Skeletal muscle cell (primary cell): ENCODE measurements at regions not wholly inside any gene's neighbourhood (a gene's known extent, or its start where the extent isn't known, plus 50 kb on each side); places are given as distances from the start of the nearest gene placed in this dataset.

Experiments used
- DNase-seq: peaks from one replicate; pipeline ENCODE4 v3.0.0-alpha.2; 2010; ENCODE audit warnings: low read depth
- H3K4me3 ChIP-seq: 2 replicates; pipeline ENCODE4 v1.5.1; 2011; ENCODE audit warnings: low read depth, mild to moderate bottlenecking, control low read depth, low read length, moderate library complexity

- no peak for DNase-seq
These were observed 234.6 kb upstream of the IRF2BP2 start for GRCh38 chr1:234844479-234845031.

GRCh38 chr1:234843946-234844345 is 234.0 kb upstream of the IRF2BP2 start:
- no peak overlapping the region for H3K4me3 ChIP-seq
- no peak for DNase-seq

More at GRCh38 chr1:234844479-234845031, 234.6 kb upstream of the IRF2BP2 start:
- no peak overlapping the region for H3K4me3 ChIP-seq

DNA sequence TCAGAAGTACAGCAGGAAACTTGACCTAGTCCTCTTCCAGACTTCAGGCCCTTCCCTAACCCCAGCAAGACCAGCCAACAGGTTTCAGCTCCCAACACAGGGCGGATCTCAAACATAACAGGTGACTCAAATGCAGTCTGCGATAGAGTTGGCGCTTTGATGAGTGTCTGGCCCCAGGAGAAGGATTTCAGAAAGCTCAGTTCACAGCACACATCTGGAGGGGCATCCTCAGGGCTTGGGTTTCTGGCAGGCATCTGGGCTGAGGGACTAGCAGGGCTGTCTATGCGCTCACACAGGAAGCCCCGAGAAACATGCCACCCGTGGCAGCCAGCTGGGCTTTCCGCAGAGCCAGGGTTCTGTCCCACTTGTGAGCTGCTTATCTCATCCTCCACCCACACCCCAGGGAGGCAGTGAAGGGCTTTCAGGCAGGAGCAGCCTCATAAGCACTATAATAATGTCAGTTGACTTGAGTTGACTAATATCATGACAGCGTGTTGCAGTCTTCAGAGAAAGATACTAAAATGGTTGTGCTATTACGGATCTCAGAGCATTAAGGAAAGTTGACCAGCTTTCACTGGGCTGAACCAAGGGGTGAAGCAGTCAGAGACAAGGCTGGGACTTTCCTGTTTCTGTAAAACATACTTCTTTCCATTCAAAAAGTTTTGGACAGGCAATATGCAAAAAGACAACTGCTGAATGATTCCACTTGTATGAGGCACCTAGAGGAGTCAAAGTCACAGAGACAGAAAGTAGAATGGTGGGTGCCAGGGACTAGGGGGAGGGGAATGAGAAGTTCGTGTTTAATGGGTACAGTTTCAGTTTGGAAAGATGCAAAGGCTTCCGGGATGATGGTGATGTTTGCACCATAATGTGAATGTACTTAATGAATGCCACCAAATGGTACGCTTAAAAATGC is 233.0 kb upstream of the IRF2BP2 start:
- H3K4me3 ChIP-seq = no peak overlapping the region
- no peak for DNase-seq

DNA sequence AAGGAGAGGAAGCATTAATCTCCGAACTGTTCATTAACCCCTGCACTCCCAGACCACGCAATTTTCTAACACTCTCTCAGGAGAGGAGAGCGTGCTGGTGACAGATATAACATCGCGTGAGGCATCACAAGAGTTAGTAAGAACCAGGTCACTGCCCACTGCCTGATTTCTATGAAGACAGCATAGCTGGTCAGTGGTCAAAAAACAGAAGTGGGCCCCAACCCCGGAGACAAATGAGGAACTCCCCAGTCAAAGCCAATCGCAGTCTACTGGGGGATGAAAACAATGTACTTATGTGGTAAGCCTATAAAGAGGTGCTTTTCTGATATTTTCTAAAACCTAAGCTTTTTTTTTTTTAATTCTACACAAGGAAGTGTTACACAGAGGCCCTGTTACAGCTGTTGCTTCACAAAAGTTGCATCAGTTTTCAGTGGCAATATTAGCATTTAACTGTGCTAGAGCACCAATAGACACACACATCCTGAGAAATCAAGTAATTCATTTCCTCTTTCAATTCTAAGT is 231.8 kb upstream of the IRF2BP2 start:
- DNase-seq = no peak

GRCh38 chr1:234841281-234841680 is 231.3 kb upstream of the IRF2BP2 start:
- H3K4me3 ChIP-seq = no peak overlapping the region
- DNase-seq = no peak

More for the DNA sequence above, 231.8 kb upstream of the IRF2BP2 start:
- H3K4me3 ChIP-seq = no peak overlapping the region

- no peak for DNase-seq
- no peak overlapping the region for H3K4me3 ChIP-seq
These were observed 230.9 kb upstream of the IRF2BP2 start for GRCh38 chr1:234840843-234841242.

DNA sequence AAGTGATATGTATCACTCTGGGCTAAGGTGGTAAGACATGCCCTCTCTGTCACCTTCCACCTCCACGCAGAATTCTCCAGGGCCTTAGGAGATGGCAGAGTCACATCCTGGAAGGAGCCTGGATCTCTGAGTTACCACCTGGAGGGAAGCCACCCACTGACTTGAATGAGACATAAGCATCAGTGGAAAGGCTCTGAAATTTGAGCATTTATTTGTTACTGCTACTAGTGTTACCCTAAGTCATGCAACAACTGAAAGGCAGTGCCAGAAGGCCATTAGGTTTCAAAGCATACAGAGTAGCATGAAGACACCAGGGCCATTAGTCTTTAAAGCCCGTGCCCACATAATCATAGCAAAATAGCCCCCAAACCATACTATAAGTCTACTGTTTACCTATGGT is 230.3 kb upstream of the IRF2BP2 start:
- DNase-seq = no peak
- no peak overlapping the region for H3K4me3 ChIP-seq

DNA sequence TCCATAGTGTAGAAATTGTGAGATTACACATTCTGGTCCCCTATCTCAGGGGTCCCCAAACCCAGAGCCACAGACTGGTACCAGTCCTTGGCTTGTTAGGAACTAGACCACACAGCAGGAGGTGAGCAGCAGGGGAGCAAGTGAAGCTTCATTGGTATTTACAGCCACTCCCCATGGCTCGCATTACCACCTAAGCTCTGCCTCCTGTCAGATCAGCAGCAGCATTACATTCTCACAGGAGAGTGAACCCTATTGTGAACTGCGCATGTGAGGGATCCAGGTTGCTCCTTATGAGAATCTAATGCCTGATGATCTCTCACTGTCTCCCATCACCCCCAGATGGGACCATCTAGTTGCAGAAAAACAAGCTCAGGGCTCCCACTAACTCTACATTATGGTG is 229.7 kb upstream of the IRF2BP2 start:
- DNase-seq = no peak
- H3K4me3 ChIP-seq = no peak overlapping the region

GRCh38 chr1:234838820-234839219 is 228.8 kb upstream of the IRF2BP2 start:
- DNase-seq = no peak
- no peak overlapping the region for H3K4me3 ChIP-seq

- no peak for DNase-seq
- H3K4me3 ChIP-seq = no peak overlapping the region
These were observed 228.2 kb upstream of the IRF2BP2 start for GRCh38 chr1:234838182-234838581.

DNA sequence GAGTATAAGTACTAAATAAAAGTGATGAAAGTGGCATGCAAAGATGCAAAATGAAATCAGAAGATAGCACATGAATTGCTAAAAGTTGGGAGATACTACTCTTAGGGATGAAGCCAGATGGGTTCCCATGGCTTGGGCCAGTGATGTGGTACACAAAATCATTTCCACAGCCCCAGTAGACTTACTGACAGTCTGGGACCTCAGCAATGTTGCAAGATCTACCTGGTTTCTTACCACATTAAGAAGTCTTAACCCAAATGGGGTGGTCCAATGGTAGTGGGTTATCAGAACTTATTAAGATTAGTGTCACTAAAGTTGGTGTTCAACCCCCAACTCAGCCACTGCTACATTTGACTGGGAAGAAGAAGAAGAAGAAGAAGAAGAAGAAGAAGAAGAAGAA is 227.7 kb upstream of the IRF2BP2 start:
- no peak for DNase-seq
- no peak overlapping the region for H3K4me3 ChIP-seq

DNA sequence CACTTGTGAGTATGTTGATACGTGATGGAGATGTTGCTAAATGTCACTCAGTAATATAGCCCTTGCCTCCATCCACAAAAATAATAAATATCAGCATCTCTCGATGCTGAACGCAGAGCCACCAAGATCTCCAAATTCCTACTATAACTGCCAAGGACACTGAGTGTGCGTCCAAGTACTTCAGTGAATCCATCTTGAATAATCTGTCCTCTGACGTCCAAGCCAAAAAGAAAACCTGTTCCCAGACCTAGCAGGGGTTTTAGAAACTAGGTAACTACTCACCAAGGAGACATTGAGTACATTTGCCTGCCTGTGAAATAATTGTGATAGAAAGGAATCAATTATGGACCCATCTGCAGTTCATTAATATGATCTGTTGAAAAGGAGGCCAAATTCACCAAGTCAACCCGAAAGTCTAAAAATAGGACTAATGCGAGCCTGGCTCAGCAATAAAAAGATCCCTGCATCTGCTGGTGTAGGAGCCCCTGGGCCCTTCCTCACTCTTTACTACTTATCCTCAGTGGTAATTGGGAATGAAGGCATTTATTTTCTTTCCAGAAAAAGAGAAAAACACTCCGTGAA is 226.9 kb upstream of the IRF2BP2 start:
- no peak overlapping the region for H3K4me3 ChIP-seq
- DNase-seq = no peak

- H3K4me3 ChIP-seq = no peak overlapping the region
- DNase-seq = no peak
These were observed 226.2 kb upstream of the IRF2BP2 start for GRCh38 chr1:234836045-234836681.

GRCh38 chr1:234835239-234835638 is 225.3 kb upstream of the IRF2BP2 start:
- no peak for DNase-seq

GRCh38 chr1:234833646-234834045 is 223.7 kb upstream of the IRF2BP2 start:
- H3K4me3 ChIP-seq = no peak overlapping the region
- DNase-seq = no peak

More at GRCh38 chr1:234835239-234835638, 225.3 kb upstream of the IRF2BP2 start:
- H3K4me3 ChIP-seq = no peak overlapping the region

GRCh38 chr1:234833118-234833517 is 223.1 kb upstream of the IRF2BP2 start:
- no peak for DNase-seq
- H3K4me3 ChIP-seq = no peak overlapping the region

GRCh38 chr1:234827656-234828055 is 217.7 kb upstream of the IRF2BP2 start:
- H3K4me3 ChIP-seq = no peak overlapping the region
- DNase-seq = no peak

GRCh38 chr1:234827181-234827580 is 217.2 kb upstream of the IRF2BP2 start:
- no peak for DNase-seq
- no peak overlapping the region for H3K4me3 ChIP-seq

DNA sequence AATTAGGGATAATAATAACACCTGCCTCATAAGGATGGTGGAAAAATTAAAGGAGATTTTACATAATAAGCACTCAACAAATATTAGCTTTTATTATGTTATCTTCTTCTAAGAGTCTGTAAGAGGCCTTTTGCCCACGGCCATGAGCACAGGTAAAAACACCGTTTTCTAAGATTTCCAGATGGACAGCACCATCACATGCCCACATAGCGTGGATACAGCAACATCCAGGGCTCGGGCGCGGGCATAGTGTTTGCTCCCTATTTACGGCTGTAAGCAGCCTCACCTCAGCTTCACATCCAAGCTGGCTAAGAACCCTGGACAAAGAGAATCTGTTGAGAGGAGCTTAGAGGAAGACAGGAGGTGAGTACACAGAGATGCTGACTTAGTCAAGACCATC is 216.4 kb upstream of the IRF2BP2 start:
- no peak for DNase-seq
- H3K4me3 ChIP-seq = no peak overlapping the region
